Endodermal cell (in vitro differentiated cells): ENCODE measurements at regions not wholly inside any gene's neighbourhood (a gene's known extent, or its start where the extent isn't known, plus 50 kb on each side); places are given as distances from the start of the nearest gene placed in this dataset.
A peak's percentile ranks its signal among the peaks of the same experiment; 100 is the strongest.

ENCODE experiments used
- DNase-seq: peaks from one replicate; pipeline ENCODE4 v3.0.0-alpha.2; 2017
- H3K27ac ChIP-seq: 2 replicates; pipeline ENCODE4 v1.5.1; 2013; ENCODE audit warnings: mild to moderate bottlenecking, low read depth, low read length, moderate library complexity
- H3K27me3 ChIP-seq: 2 replicates; pipeline ENCODE4 v1.6.1; 2013; ENCODE audit warnings: mild to moderate bottlenecking, low read length, moderate library complexity; ENCODE audit not compliant: insufficient read depth, control insufficient read depth, poor library complexity, severe bottlenecking
- H3K36me3 ChIP-seq: 2 replicates; pipeline ENCODE4 v1.7.0; 2013; ENCODE audit warnings: mild to moderate bottlenecking, low read length, moderate library complexity; ENCODE audit not compliant: control insufficient read depth, insufficient read depth
- H3K4me1 ChIP-seq: one replicate; pipeline ENCODE4 v1.7.0; 2013; ENCODE audit warnings: low read length; ENCODE audit not compliant: control insufficient read depth, insufficient read depth
- H3K4me3 ChIP-seq: 2 replicates; pipeline ENCODE4 v1.5.1; 2013; ENCODE audit warnings: mild to moderate bottlenecking, low read length, moderate library complexity
- H3K9ac ChIP-seq: 2 replicates; pipeline ENCODE4 v1.6.1; 2013; ENCODE audit warnings: mild to moderate bottlenecking, low read length, moderate library complexity; ENCODE audit not compliant: poor library complexity, severe bottlenecking; ENCODE audit errors: extremely low read depth
- H3K9me3 ChIP-seq: 2 replicates; pipeline ENCODE4 v1.6.1; 2013; ENCODE audit warnings: mild to moderate bottlenecking, low read length, moderate library complexity; ENCODE audit not compliant: control insufficient read depth
- H3K27ac Mint-ChIP-seq: 2 replicates; pipeline ENCODE4 v1.8.0; 2020; ENCODE audit warnings: mixed read lengths
- H3K27me3 Mint-ChIP-seq: 2 replicates; pipeline ENCODE4 v1.8.0; 2021; ENCODE audit warnings: mild to moderate bottlenecking, mixed read lengths; ENCODE audit not compliant: insufficient read depth
- H3K36me3 Mint-ChIP-seq: 2 replicates; pipeline ENCODE4 v1.8.0; 2020; ENCODE audit warnings: low read depth, mixed read lengths
- H3K4me1 Mint-ChIP-seq: 2 replicates; pipeline ENCODE4 v1.8.0; 2020; ENCODE audit warnings: mixed read lengths
- H3K4me3 Mint-ChIP-seq: 2 replicates; pipeline ENCODE4 v1.8.0; 2020; ENCODE audit warnings: mild to moderate bottlenecking, moderate library complexity, mixed read lengths
- H3K9me3 Mint-ChIP-seq: 2 replicates; pipeline ENCODE4 v1.8.0; 2020; ENCODE audit warnings: mild to moderate bottlenecking, mixed read lengths
- WGBS, 2 experiments: methylation state at CpG; one replicate each; pipeline versions ENCODE4 v1.1.5 to v1.1.7; 2013; ENCODE audit warnings: missing lambda C conversion rate in 2 of 2, mixed read lengths in 1 of 2; ENCODE audit not compliant: insufficient coverage in 1 of 2, insufficient read length in 1 of 2; 5-methylcytosine and 5-hydroxymethylcytosine counted together
- TF ChIP-seq, protein P1 (sequence below): fragments of 200-600 bp; sonication (generic); conservative IDR thresholded peaks from 2 replicates; pipeline ENCODE4 v1.5.0; 2021; ENCODE audit warnings: antibody characterized with exemption, mild to moderate bottlenecking

DNA sequence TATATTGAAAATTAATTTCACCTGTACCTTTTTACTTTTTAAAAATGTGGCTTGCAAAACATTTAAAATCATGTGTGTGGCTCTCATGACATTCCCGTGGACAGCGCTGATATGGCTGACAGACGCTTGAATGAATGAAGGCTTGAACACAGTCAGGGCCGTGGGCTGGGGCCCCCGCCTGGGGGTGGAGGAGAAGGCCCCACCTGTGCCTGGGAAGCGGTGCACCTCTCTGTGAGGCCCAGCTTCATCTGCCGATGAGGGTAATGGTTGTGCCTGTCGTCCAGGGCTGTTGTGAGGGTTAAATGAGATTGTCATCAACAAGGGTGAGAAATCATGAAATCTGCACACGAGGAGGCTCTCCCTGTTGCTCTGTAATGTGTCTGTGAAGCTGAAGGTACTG lies 85.9 kb upstream of the PRR23E start:
- H3K9me3 ChIP-seq, result peaks cover 9% of the 10 kb centered on the region
- H3K36me3 ChIP-seq, result no peaks in the 10 kb centered on the region
- no peaks in the 10 kb centered on the region for H3K27me3 Mint-ChIP-seq
- H3K27ac Mint-ChIP-seq, result no peak overlapping the region
- H3K9ac ChIP-seq, result no peak overlapping the region
- no peaks in the 10 kb centered on the region for H3K4me1 ChIP-seq
- H3K4me3 ChIP-seq, result no peak overlapping the region
- no peaks in the 10 kb centered on the region for H3K36me3 Mint-ChIP-seq
- 89 to 92% methylated on average over 3 to 9 of the region's 9 CpGs for whole genome bisulfite sequencing, 2 experiments
- H3K9me3 Mint-ChIP-seq, result peaks cover 10% of the 10 kb centered on the region
- H3K4me3 Mint-ChIP-seq, result no peak overlapping the region
- peak; percentile 29 for DNase-seq
- no peak overlapping the region for H3K27ac ChIP-seq
- H3K4me1 Mint-ChIP-seq, result peaks cover 8% of the 10 kb centered on the region
- TF ChIP-seq, protein P1, sequence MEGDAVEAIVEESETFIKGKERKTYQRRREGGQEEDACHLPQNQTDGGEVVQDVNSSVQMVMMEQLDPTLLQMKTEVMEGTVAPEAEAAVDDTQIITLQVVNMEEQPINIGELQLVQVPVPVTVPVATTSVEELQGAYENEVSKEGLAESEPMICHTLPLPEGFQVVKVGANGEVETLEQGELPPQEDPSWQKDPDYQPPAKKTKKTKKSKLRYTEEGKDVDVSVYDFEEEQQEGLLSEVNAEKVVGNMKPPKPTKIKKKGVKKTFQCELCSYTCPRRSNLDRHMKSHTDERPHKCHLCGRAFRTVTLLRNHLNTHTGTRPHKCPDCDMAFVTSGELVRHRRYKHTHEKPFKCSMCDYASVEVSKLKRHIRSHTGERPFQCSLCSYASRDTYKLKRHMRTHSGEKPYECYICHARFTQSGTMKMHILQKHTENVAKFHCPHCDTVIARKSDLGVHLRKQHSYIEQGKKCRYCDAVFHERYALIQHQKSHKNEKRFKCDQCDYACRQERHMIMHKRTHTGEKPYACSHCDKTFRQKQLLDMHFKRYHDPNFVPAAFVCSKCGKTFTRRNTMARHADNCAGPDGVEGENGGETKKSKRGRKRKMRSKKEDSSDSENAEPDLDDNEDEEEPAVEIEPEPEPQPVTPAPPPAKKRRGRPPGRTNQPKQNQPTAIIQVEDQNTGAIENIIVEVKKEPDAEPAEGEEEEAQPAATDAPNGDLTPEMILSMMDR, result no peak
- no peaks in the 10 kb centered on the region for H3K27me3 ChIP-seq

DNA sequence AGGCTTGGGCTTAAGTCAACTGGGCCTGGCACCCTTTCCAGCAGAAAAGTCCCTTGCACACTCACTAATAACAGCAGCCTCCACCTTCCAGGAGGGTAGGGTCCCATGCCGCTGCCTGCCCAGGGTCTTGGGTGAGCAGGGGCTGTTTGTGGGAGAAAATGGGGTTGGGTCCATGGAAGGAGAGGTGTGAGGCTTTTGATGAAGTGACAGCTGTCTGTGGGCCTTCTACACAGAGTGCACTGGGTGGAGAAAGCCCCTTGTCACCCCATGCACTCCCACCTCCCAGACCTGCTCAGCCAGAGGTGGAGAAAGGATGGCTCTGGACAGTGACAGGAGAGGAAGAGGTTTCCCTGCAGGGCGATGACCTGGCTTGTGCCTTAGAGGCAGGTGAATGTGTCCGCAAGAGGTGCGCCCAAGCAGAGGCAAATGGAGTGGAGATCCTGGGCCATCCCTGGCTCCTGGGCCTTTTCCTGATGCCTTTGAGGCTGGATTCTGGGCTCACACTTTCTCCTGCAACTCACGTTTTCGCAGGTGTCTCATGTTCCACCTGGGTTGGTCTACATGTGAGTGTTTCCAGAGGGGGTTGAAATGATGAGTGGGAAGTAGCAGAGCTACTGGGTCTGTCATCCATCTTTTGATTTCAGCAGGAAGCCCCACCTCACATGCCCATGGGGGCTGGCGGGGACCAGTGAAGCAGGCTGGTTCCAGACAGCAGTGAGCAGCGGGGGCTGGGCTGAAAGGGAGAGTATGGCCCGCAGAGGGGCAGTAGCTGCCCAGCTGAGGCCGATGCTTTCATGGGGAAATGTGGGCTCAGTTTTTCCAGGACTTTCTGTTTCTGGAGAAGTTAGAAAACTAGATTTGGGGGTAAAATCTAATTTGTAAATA lies 85.2 kb upstream of the PRR23E start:
- Mint-ChIP-seq H3K27ac (no peak overlapping the region), H3K36me3 (peaks cover 4% of the 10 kb centered on the region), H3K4me3 (no peak overlapping the region), H3K4me1 (peaks cover 8% of the 10 kb centered on the region), H3K9me3 (peaks cover 18% of the 10 kb centered on the region), H3K27me3 (no peaks in the 10 kb centered on the region)
- DNase-seq, result peak; percentile 25
- no peak overlapping the region for H3K9ac ChIP-seq
- H3K27me3 ChIP-seq, result no peaks in the 10 kb centered on the region
- no peaks in the 10 kb centered on the region for H3K36me3 ChIP-seq
- 92 to 100% methylated on average over 4 to 10 of the region's 10 CpGs for WGBS, 2 experiments
- no peak overlapping the region for H3K27ac ChIP-seq
- TF ChIP-seq, protein P1, result no peak
- H3K4me1 ChIP-seq, result no peaks in the 10 kb centered on the region
- peaks cover 17% of the 10 kb centered on the region for H3K9me3 ChIP-seq
- H3K4me3 ChIP-seq, result no peak overlapping the region

DNA sequence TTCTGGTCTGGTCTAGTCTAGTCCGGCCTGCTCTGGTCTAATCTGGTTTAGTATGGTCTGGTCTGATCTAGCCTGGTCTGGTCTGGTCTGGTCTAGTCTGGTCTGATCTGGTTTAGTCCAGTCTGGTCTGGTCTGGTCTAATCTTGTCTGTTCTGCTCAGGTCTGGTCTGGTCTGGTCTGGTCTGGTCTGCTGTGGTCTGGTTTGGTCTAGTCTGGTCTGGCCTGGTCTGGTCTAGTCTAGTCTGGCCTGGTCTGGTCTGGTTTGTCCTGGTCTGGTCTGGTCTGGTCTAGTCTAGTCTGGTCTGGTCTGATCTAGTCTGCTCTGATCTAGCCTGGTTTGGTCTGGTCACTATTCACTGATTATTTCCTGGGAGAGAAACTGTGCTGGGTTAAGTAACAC lies 84.1 kb upstream of the PRR23E start:
- H3K4me1 ChIP-seq, result no peaks in the 10 kb centered on the region
- Mint-ChIP-seq H3K9me3 (peaks cover 24% of the 10 kb centered on the region), H3K4me3 (no peak overlapping the region), H3K27ac (no peak overlapping the region), H3K36me3 (peaks cover 5% of the 10 kb centered on the region), H3K27me3 (no peaks in the 10 kb centered on the region), H3K4me1 (peaks cover 8% of the 10 kb centered on the region)
- no peak overlapping the region for H3K27ac ChIP-seq
- H3K9ac ChIP-seq, result peak overlapping the region; percentile 15
- no peaks in the 10 kb centered on the region for H3K36me3 ChIP-seq
- 88 to 100% methylated on average over 1 of the region's 1 CpG for WGBS, 2 experiments
- no peaks in the 10 kb centered on the region for H3K27me3 ChIP-seq
- peak; percentile 41 for DNase-seq
- H3K9me3 ChIP-seq, result peaks cover 26% of the 10 kb centered on the region
- TF ChIP-seq, protein P1, result no peak
- H3K4me3 ChIP-seq, result no peak overlapping the region
